ENCODE measurements at regions not wholly inside any gene's neighbourhood (a gene's known extent, or its start where the extent isn't known, plus 50 kb on each side); places are given as distances from the start of the nearest gene placed in this dataset.

- no peak for DNase-seq
Observed at GRCh38 chr20:39954621-39955020, 734.4 kb downstream of the MAFB start.

- no peak for DNase-seq
Observed at GRCh38 chr20:39946931-39947330, 742.1 kb downstream of the MAFB start.

GRCh38 chr20:39946053-39946810 lies 742.8 kb downstream of the MAFB start:
- DNase-seq, result no peak

GRCh38 chr20:39944861-39945260 lies 744.2 kb downstream of the MAFB start:
- no peak for DNase-seq

- DNase-seq, result no peak
Observed at GRCh38 chr20:39943336-39943735, 745.7 kb downstream of the MAFB start.

GRCh38 chr20:39941245-39941644 lies 747.8 kb downstream of the MAFB start:
- DNase-seq, result no peak

- no peak for DNase-seq
Observed at GRCh38 chr20:39939241-39939865, 749.7 kb downstream of the MAFB start.

- no peak for DNase-seq
Observed at GRCh38 chr20:39936401-39936800, 752.6 kb downstream of the MAFB start.

- no peak for DNase-seq
Observed at GRCh38 chr20:39935901-39936300, 753.1 kb downstream of the MAFB start.

GRCh38 chr20:39916236-39916765 lies 772.7 kb downstream of the MAFB start:
- no peak for DNase-seq

- no peak for DNase-seq
Observed at GRCh38 chr20:39913274-39913673, 775.8 kb downstream of the MAFB start.

- DNase-seq, result no peak
Observed at GRCh38 chr20:39911497-39911896, 777.5 kb downstream of the MAFB start.

GRCh38 chr20:39910536-39910935 lies 778.5 kb downstream of the MAFB start:
- DNase-seq, result no peak

- DNase-seq, result no peak
Observed at GRCh38 chr20:39909447-39909846, 779.6 kb downstream of the MAFB start.

GRCh38 chr20:39904476-39905112 lies 784.4 kb downstream of the MAFB start:
- DNase-seq, result no peak

GRCh38 chr20:39903806-39904465 lies 785.1 kb downstream of the MAFB start:
- DNase-seq, result no peak

GRCh38 chr20:39899881-39900280 lies 789.2 kb downstream of the MAFB start:
- no peak for DNase-seq

- DNase-seq, result no peak
Observed at GRCh38 chr20:39898467-39898852, 790.6 kb downstream of the MAFB start.

- no peak for DNase-seq
Observed at GRCh38 chr20:39897781-39898466, 791.1 kb downstream of the MAFB start.

GRCh38 chr20:39897058-39897457 lies 792.0 kb downstream of the MAFB start:
- no peak for DNase-seq

GRCh38 chr20:39894067-39894466 lies 795.0 kb downstream of the MAFB start:
- DNase-seq, result no peak

GRCh38 chr20:39893003-39893685 lies 795.9 kb downstream of the MAFB start:
- DNase-seq, result no peak
